ENCODE measurements at regions not wholly inside any gene's neighbourhood (a gene's known extent, or its start where the extent isn't known, plus 50 kb on each side); places are given as distances from the start of the nearest gene placed in this dataset.

DNA sequence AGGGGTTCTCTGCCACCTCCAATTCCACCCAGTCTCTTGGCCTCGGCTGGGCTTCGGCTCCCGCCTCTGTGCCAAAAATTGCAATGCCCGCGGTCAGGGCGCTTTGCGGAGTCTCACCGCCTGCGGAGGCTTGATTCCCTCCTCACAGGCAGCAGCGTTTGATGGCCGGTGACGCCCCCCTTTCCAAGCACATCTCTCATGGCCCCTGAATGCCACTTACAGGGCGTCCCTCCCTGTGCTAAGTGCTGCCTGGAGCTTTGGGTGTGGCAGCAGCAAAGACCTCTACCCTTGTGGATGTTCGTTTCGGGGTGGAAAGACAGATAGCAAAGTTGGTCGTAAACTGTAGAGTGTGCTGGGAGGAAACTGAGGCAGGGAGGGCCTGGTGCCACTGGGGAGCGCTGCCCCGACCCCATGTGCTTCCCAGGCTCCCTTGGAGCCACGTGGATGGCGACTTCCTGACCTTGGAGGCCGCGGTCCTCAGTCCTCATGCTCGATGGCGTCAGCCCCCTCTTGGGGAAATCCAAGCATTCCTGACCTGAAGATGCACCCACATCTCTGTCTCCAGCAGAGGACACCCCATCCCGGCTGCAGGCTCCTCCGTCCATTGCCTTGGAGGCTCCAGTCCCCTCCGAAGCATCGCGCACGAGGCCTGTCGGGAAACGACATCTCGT, 249.2 kb upstream of the IRX4 start:
- DNase-seq (ENCODE audit: low read depth in 2 of 2): no peak

DNA sequence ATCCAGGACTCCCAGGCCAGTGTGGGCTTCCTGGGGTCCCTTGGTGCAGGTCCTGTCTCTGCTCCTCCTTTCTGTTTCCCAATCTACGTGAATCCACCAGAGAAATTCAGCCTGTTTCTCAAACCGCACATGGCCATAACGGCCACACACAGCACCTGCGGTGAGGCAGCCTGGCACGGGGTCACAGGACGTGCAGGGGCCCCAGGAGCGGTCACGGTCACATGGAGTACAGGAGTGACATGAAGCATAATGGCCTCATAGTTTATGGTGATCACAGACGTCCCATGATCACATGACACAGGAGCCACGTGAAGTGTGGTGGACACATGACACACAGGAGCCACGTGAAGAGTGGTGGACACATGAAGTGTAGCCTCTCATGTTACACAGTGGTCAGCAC, 248.5 kb upstream of the IRX4 start:
- DNase-seq (ENCODE audit: low read depth in 2 of 2): no peak

DNA sequence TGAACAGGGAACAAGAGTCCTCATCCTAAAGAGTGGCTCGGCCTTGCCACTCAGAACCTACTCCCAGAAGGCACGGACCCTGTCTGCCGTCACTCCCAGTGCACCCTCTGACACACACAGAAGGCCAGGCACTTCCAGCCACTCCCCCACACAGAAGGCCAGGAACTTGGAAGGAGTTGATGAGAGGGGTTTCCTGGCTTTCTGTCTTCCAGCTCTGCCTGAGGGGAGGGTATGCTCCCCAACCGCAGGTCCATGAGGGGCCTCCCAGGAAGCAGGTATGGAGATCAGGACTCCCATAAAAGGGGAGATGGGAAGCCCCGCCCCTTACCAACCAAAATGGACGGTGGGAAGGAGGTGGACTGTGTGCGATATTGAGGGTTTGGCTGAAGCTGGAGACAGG, 247.6 kb upstream of the IRX4 start:
- DNase-seq (ENCODE audit: low read depth in 2 of 2): no peak

DNA sequence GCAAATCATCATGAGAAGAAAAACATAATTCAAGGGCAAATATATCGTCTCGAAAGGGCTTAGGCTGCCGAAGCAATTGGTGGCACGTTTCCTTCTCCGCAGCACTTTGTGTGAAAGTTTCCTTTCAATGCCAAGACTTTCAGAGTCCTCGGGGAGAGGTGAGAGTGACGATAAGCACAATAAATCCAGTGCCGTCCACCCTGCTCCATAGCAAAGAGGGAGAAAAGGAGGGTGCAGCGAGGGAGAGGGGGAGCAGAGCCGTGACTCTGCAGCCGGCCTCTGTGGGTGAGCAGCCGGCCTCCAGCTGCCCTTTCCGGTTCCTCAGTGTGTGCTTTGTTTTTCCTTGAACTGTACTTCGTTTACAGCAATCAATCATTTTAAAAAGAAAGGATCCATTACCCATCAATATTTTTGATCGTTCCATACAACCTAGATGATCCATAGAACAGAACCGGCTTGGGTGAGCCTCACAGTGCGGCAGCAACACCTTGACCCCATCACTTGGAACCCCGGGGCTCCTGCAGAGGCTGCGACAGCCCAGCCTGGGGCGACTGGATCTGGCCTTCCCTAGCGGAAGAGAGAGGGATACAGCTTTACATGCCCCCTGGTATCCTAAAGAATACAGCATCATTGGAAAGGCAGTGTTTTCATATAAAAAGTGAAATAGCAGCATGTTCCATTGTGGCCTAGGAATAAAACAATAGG, 247.0 kb upstream of the IRX4 start:
- DNase-seq (ENCODE audit: low read depth in 2 of 2): no peak

DNA sequence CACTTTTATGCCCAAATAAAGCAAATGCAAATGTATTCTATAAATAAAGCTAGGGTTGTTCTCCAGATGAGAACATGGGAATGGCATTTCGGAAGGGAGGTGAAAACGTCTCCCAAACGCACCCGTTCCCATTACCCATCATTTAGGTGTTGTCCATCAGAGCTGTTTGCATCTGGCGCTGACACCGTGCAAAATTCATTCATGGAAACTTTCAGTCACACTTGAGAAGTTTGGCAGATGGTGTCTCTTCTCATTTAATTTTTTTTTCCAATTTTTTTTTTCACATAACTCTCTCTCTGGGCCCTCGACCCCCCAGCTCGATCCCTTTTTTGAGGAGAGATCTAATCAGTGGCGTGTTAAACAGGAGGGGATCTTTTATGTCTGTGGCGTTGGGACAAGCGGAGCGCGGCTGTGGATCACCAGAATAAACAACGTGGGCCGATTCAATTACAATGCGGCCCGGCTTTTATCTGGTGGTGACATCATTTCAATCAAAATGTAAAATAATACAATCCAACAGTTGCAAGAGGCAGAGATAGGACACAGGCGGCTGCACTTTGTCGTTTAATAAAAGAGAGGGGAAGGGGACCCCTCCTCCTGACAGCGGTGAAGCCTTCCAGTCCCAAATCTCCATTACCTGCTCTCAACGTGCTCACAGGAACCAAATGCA, 246.1 kb upstream of the IRX4 start:
- no peak for DNase-seq (ENCODE audit: low read depth in 2 of 2)

DNA sequence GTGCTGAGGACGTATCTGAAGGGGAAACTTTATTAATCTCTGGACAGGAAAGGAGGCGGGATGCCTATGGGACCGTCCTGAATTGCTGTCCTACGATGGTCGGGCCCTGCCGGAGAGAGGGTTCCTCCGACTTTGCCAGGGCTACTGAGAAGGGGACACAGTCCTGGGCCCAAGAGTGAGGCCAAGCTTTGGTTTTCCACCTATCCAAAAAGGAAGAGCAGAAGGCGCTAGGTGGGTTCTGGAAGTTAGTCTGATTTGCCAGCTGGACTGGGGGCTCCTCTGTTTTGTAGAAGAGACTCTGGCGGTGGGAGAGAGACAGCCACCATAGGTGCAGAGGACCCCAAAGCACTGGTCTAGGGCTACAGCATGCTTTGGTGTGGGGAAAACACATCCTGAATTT, 243.8 kb upstream of the IRX4 start:
- no peak for DNase-seq (ENCODE audit: low read depth in 2 of 2)

DNA sequence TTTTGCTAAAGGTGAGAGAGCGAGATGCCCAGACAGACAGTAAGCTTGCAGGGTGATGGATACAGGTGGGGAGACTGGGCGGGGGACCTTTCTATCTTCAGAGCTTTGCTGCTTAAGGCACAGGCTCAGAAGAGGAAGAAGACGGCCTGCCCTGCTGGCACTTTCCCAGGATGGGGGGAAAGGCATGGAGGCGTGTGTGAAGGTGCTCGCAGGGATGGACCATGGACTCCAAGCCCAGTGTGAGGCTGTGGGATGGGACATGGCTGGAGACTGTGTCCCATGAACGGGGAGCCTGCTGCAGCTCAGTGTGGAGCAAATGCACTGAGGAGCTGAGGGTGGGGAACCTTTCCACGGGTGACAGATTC, 243.2 kb upstream of the IRX4 start:
- no peak for DNase-seq (ENCODE audit: low read depth in 2 of 2)

DNA sequence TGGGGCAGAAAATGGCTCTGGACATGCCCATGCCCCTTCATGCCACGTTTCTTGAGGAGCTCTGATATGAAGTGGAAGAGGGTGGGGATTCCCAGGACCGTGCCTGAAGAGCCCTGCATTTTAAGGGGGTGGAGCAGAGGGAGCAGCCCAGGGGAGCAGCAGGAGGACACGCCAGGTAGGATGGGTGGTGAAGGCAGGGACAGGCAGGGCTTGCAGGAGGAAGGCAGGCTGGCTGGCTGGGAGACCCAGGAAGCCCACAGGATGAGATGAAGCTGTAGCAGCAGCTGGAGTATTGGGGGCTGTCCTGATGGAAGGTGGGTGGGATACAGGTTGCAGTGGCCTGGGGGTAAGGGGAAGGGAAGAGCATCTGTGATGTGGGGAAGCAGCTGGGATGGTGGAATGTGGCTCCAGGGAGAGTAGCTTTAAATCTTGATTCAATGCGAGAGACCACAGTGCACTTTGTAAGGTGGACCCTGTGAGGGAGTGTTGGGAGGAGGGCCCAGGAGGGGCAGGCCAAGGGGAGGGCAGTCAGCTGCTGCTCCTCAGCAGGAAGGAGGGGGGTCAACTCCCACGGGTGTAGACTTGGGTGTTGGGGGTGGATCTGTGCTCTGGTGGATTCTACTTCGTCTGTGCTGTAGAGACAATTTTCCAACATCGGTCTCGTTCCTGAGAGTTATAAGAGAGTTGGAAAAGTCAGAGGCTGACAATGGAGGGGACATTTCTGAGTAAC, 242.6 kb upstream of the IRX4 start:
- no peak for DNase-seq (ENCODE audit: low read depth in 2 of 2)

DNA sequence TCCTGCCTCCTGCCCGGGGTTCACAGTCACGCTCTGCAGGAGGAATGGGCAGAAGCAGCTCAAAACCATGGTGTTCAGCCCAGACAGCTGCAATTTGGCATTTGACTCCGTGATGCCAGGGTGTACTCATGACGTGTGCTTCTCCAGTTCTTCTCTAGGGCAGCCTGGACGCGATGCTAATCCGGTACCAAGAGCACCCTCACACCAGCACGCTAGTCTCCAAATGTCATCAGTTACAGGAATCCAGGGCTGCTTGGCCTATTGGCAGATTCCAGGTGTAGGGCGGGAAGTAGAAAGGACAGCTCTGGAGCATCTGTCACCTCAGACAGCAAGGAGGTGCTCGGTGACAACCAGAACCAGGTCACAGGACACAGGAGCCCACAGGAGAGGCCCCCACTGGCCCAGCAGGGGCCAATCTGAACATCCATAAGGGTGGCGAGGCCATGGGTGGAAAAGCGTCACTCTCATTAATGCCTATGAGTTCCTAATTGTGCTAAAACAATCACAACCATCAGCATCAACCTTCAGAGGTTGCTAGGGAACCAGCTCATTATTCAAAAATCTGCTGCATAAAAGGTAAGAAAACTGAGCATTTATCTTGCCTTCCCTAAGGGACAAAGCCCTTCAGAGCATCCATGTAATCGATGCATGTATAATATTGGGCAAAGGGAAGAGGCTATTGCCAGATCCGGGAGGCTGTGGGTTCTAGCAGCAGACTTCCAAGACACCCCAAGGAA, 241.9 kb upstream of the IRX4 start:
- no peak for DNase-seq (ENCODE audit: low read depth in 2 of 2)

DNA sequence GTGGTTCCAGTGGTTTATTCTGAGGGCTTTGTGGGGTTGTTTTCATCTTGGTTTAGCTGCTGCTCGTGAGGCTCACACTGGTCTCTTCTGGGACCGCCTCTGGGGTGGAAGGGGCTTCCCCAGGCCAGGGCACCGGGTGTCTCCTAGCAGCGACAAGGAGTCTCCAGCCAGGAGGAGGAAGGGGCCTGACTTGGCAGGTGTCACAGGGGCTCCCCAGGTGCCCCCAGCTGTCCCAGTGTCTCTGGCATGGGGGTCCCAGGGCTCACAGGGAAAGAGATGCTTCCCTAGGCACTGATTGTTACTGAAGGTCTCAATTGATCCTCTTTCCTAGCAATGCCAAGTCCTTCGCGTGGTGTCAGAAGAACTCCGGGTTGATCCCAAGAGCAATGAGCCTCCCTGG, 241.1 kb upstream of the IRX4 start:
- no peak for DNase-seq (ENCODE audit: low read depth in 2 of 2)

DNA sequence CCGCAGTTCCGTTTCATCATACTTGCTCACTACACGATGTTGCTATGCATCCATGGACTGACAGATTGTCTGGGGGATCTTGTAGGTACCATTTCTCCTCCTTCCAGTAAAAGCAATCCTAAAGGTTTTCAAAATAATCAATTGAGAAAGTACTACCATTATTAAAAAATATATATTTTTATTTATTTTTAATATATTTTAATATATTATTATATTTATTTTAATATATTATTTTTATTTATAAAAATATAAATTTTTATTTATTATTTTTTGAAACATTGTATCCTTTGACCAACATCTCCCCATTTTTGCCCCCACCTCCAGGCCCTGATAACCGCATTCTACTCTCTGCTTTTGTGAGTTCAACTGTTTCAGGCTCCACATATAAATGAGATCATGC, 237.6 kb upstream of the IRX4 start:
- no peak for DNase-seq (ENCODE audit: low read depth in 2 of 2)

DNA sequence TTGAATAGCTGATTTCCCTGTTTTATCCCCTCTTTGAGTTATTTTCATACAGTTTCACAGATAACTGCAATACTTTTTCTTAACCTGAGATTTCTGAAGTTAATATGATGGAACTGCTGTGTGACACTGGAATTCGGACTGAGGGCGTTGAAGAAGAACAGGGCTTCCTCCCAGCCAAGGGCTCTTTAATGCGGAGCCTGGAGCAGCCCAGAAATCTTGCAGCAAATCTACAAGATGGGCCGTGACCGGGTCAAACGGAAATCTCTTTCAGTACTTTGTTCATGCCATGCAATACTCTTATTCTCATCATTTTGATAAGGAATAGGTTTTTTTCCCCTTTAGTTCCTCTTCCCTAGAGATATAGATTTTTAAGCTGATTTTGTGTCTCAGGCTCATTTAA, 236.8 kb upstream of the IRX4 start:
- no peak for DNase-seq (ENCODE audit: low read depth in 2 of 2)

DNA sequence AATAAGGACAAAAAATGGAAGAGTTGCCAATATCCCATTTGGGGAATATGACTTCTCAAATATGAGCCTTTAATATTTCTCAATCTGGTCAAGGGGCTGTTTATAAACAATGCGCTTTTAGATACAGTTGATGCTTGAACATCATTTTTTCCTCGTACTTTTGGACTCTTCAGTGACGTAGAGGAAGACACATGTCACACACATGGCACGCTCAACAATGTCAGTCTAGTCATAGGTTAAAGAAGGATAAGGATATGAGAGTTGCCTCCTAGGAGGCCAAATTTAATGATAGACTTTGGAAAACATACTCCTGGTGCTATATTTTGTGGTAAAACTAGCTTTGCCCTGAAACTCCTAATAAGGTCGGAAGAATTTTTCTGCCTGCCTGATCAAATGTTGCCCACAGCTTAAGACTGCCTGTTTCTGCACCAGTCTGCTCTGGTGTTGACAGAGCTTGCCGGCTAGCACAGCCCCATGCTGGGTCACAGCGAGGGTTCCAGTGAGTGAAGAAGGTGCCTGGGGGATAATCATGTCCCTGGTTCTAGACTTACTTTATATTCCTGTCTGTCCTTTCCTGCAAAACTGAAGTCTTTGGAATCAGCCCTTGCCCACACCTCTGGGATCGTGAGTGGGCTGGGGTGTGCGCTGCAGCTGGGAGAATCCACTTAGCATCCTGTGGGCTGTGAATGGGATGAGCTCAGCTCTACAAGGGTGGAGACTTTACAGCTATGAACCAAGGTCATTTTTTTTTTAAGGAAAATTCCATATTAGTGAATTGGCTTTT, 230.8 kb upstream of the IRX4 start:
- no peak for DNase-seq (ENCODE audit: low read depth in 2 of 2)

DNA sequence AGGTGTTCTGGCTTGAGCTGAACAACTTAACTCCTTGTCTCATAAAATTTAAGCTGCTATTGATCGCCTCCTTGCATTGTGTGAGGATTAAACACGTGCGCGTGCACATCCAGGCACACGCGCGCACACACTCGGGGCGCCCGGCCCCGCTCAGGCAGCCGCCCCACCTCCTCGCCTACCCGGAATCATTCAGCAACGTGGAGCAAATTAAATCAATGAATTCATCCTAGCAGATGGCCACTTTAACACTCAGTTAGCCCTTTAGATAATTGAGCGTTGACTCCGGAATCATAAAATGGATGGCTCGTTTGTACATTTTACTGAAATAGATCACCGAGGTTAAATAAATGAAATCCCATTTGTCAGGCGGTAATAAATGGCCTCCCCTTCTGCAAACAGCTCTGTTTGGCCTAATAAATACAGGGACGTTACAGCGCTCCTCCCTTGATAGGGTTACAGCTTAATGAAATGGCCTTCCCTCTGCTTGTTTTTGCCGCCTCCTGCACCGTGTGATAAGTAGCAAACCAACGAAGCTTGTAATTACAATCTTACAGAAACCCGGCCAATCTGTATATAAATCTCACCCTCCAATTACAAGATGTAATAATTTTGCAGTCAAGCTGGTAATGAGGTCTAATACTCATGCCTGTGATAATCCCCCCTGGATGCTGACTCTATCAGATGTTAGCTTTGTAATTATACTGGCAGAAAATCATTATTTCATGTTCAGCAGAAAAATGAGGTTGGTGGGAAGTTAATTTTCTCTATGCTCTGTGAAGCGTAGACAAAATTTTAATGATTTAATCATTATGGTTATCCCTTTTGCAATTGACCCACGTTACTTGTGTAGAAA, 229.7 kb upstream of the IRX4 start:
- DNase-seq (ENCODE audit: low read depth in 2 of 2): no peak

DNA sequence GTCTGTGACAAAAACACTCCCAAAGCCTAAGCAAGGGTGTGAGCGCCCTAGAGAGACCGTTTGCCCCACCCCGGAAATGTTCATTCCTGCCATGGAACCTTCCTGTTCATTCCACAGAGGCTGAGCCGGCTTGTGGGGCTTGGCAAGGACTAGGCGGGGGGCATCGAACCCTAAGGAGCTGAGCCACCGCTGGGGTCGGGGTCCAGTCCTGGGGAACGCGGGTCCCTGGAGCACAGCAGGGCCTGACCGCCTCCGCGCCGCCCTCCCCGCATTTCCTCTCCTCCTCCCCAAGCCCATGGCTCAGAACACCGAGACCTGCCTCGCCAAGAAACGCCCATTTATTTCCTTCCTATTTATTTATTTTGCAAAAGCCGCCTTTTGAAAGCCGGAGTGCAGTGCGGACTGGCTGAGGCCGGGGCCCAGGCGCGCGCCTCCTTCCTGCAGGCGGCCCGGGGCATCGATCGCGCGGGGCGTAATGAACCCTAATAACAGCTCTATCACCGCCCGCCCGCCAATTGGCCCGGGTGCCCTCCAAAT, 228.9 kb upstream of the IRX4 start:
- no peak for DNase-seq (ENCODE audit: low read depth in 2 of 2)

DNA sequence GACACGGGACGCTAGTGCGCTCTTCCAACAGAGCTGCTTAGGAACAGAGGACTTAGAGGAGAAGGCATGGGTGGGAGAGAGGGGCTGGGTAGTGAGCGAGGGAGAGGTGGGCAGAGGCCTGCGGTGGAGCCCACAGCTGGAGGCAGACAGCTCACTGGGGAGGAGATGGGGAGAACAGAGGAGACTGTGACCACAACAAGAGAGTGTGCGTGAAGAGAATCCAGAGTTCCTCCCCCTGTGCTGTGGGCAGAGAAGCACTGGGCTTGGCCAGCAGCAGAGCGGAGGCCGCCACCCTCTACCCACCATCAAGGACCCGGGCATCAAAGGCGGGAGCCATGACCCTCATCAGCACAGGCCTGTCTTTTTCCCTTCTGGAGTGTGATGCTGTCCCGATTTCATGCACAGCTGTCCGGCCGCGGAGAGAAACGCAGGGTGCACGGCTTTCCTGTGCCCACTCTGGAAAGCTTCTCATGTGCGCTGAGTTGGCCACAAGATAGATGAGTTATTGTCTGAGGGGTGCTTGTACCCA, 228.3 kb upstream of the IRX4 start:
- no peak for DNase-seq (ENCODE audit: low read depth in 2 of 2)

DNA sequence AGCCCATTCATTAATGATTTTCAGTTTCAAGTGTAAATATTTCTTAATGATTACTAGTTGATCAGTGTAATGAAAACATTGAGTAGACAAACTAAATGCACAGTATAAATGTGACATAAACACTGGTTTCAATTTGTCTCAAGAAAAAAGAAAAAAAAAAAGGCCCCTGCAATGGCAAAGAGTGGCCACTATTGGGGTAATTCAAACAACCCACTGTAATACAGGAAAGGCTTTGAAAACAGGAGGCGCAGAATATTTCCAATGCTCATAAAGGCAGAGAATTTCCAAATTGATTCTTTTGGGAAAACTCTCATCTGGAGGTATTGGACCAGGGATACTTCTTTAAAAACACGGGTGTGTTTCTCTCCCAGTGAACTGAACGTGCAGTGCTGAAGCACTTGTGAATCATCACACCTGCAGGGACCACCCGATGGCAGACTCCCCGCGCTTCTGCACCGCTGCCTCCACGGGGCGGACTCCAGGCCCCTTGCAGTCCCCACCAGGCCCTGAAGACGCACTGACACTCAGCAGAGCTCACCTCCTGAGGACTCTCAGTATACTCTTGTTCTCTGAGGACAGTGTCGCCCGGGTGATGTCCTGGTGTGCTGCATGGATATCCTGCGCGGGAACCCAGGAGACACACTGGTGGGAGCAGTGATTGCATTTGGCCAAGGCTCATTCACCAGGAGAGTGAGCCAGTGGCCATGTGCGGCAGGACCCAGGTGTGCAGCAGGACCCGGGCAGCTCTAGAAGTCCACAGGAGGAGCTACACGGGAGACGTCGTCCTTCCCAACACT, 227.6 kb upstream of the IRX4 start:
- DNase-seq (ENCODE audit: low read depth in 2 of 2): no peak

DNA sequence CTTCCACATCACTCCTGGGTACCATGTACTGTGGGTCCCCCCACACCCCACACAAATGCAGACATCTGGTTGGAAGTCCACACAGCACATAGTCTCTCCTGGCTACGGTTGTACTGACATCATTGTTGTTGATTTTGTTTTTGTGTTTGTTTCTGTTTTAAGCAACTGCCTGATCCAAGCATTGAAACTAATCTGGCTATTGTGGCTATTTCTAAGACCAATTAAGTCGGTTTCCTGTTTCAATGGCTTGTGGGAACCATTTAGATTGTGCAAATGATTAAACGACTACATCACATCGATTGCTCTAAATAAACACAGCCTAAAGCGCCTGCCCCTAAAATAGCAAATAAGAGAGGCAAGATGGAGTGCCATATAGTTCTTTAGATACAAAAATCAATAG, 226.8 kb upstream of the IRX4 start:
- no peak for DNase-seq (ENCODE audit: low read depth in 2 of 2)

DNA sequence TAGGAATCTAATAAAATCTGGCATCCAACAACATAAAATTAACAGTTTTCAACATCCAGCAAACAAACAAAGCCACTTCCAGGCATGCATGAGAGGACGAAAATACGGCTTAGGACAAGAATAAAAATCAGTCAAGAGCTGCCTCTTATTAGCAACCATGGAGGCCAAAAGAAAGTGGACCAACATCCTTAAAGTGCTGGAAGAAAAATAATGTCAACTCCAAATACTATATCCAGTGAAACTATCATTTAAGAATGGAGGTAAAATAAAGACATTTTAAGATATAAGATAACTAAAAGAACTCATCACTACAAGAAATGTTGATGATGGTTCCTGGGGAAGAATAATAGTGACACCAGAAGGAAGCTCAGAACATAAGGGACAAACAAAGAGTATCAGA, 224.0 kb upstream of the IRX4 start:
- DNase-seq (ENCODE audit: low read depth in 2 of 2): no peak
